Endothelial cell of umbilical vein (primary cell): ENCODE measurements at regions not wholly inside any gene's neighbourhood (a gene's known extent, or its start where the extent isn't known, plus 50 kb on each side); places are given as distances from the start of the nearest gene placed in this dataset.

Experiments used
- BruUV-seq: library from RNA; stranded (reverse); fragments of 400-500 nt; replicated peaks from 2 replicates; lab custom pipeline; 2021; lab: Mats Ljungman, UMichigan
- CTCF ChIA-PET: fragments of 300-600, 350-600 bp; sonication (Branson Sonifier 250); formaldehyde crosslinking; loops from one replicate; lab custom pipeline; 2021; ENCODE audit warnings: antibody characterized with exemption, inconsistent platforms; lab: Charles Lee
- POLR2A ChIA-PET: fragments of 300-600, 350-600 bp; sonication (Branson Sonifier 250); formaldehyde crosslinking; loops from one replicate; lab custom pipeline; 2021; ENCODE audit warnings: antibody characterized with exemption, inconsistent platforms; lab: Charles Lee
- DNase-seq: peaks from one replicate; pipeline ENCODE4 v3.0.0-alpha.2; 2011; ENCODE audit warnings: low read depth, low spot score
- FAIRE-seq: peaks from 2 replicates; lab custom pipeline; 2011; peaks lifted over from hg19 to GRCh38; lab: Jason Lieb, UNC
- H2AFZ ChIP-seq: 2 replicates; pipeline ENCODE4 v1.6.0; 2012; ENCODE audit warnings: low read depth, low read length, control low read depth, inconsistent platforms
- H3K27ac ChIP-seq: 2 replicates; pipeline ENCODE4 v1.5.1; 2011; ENCODE audit warnings: low read depth, mild to moderate bottlenecking, control low read depth, low read length, moderate library complexity; ENCODE audit not compliant: insufficient read depth
- H3K27me3 ChIP-seq, 2 experiments: 2 replicates each; pipeline versions ENCODE4 v1.6.0 to v1.6.1; 2011; ENCODE audit warnings: low read length in 2 of 2, mixed read lengths in 1 of 2; ENCODE audit not compliant: control insufficient read depth in 2 of 2, insufficient read depth in 2 of 2
- H3K36me3 ChIP-seq, 2 experiments: 2 replicates in 1 of 2; 3 replicates in 1 of 2; pipeline ENCODE4 v1.5.1; 2011; ENCODE audit warnings: low read length in 2 of 2, mild to moderate bottlenecking in 1 of 2, moderate library complexity in 1 of 2; ENCODE audit not compliant: control insufficient read depth in 2 of 2, insufficient read depth in 2 of 2; ENCODE audit errors: extremely low read depth in 1 of 2
- H3K4me1 ChIP-seq: 3 replicates; pipeline ENCODE4 v1.5.1; 2011; ENCODE audit warnings: mild to moderate bottlenecking, low read length; ENCODE audit not compliant: control insufficient read depth, insufficient read depth; ENCODE audit errors: extremely low read depth
- H3K4me2 ChIP-seq: 2 replicates; pipeline ENCODE4 v1.6.1; 2011; ENCODE audit warnings: low read length, control low read depth, mixed read lengths; ENCODE audit not compliant: insufficient read depth
- H3K4me3 ChIP-seq, 3 experiments: fragments of 200-600 bp in 1 of 3; sonication (generic), shearing (Covaris generic) in 1 of 3; replicated peaks in 1 of 3; 2 replicates each; pipeline ENCODE4 v1.5.1; 2011 to 2016; ENCODE audit warnings: control low read depth in 3 of 3, low read length in 3 of 3, mild to moderate bottlenecking in 2 of 3, inconsistent platforms in 1 of 3, low read depth in 1 of 3, moderate library complexity in 1 of 3; ENCODE audit not compliant: insufficient read depth in 1 of 3
- H3K79me2 ChIP-seq: 2 replicates; pipeline ENCODE4 v1.6.0; 2012; ENCODE audit warnings: low read length, inconsistent platforms; ENCODE audit not compliant: control insufficient read depth, insufficient read depth
- H3K9ac ChIP-seq: replicated peaks from 2 replicates; pipeline ENCODE3; 2011; ENCODE audit warnings: low read length, control low read depth; ENCODE audit not compliant: insufficient read depth; ENCODE audit errors: extremely low read depth
- H3K9me1 ChIP-seq: replicated peaks from 3 replicates; pipeline ENCODE4 v1.6.0; 2011; ENCODE audit warnings: mild to moderate bottlenecking, low read length; ENCODE audit not compliant: control insufficient read depth, insufficient read depth; ENCODE audit errors: extremely low read depth
- H3K9me3 ChIP-seq: replicated peaks from 2 replicates; pipeline ENCODE4 v1.5.1; 2012; ENCODE audit warnings: low read length, inconsistent platforms; ENCODE audit not compliant: control insufficient read depth, insufficient read depth
- H4K20me1 ChIP-seq: replicated peaks from 2 replicates; pipeline ENCODE3; 2011; ENCODE audit warnings: mild to moderate bottlenecking, low read length; ENCODE audit not compliant: control insufficient read depth, insufficient read depth; ENCODE audit errors: extremely low read depth
- EZH2 ChIP-seq: IDR thresholded peaks from 2 replicates; pipeline ENCODE4 v1.6.1; 2012; ENCODE audit warnings: borderline replicate concordance, low read depth, mild to moderate bottlenecking, moderate library complexity, low read length, inconsistent platforms; ENCODE audit not compliant: severe bottlenecking
- FOS ChIP-seq: IDR thresholded peaks from 2 replicates; pipeline ENCODE4 v1.6.1; 2011; ENCODE audit warnings: mild to moderate bottlenecking, low read length, moderate library complexity, borderline replicate concordance; ENCODE audit not compliant: insufficient read depth
- GATA2 ChIP-seq: IDR thresholded peaks from 2 replicates; pipeline ENCODE4 v1.7.0; 2011; ENCODE audit warnings: low read depth, mild to moderate bottlenecking, moderate library complexity, mixed read lengths, low read length; ENCODE audit not compliant: insufficient read length, insufficient read depth
- JUN ChIP-seq: IDR thresholded peaks from 2 replicates; pipeline ENCODE4 v1.6.1; 2011; ENCODE audit warnings: borderline replicate concordance, low read depth; ENCODE audit not compliant: insufficient read length, insufficient read depth
- MYC ChIP-seq: IDR thresholded peaks from one replicate; pipeline ENCODE4 v1.6.1; 2011; ENCODE audit warnings: mild to moderate bottlenecking, low read depth, low read length
- POLR2A ChIP-seq: IDR thresholded peaks from 2 replicates; pipeline ENCODE4 v1.6.1; 2012; ENCODE audit warnings: low read depth, mild to moderate bottlenecking, control low read depth, low read length
- POLR2AphosphoS5 ChIP-seq: IDR thresholded peaks from 2 replicates; pipeline ENCODE4 v1.6.1; 2012; ENCODE audit warnings: low read depth, mild to moderate bottlenecking, control low read depth, low read length, moderate library complexity; ENCODE audit not compliant: insufficient read depth
- dilution Hi-C: fragments of 300-500 bp; cut with MboI; formaldehyde crosslinking; loops from one replicate; pipeline ENCODE4 v1.15.0; 2019; ENCODE audit warnings: low sequenced_read_pairs; ENCODE audit not compliant: extremely low pct_ligation_motif_present
- intact Hi-C: fragments of 100-400 bp; cut with micrococcal nuclease; formaldehyde crosslinking; loops from one replicate; pipeline ENCODE4 v1.10.0; 2022
- TF ChIP-seq, protein P1 (sequence below): IDR thresholded peaks from 2 replicates; pipeline ENCODE4 v1.6.1; 2011; ENCODE audit not compliant: insufficient read depth, insufficient read length
- TF ChIP-seq, protein P2 (sequence below), 2 donors: IDR thresholded peaks; 1 replicate in 1 of 2; 2 replicates in 1 of 2; pipeline ENCODE4 v1.5.1; 2011; ENCODE audit warnings: low read length in 2 of 2, mild to moderate bottlenecking in 2 of 2, moderate library complexity in 2 of 2, control low read depth in 1 of 2, inconsistent platforms in 1 of 2, low read depth in 1 of 2; ENCODE audit not compliant: insufficient read depth in 1 of 2; ENCODE audit errors: extremely low read depth in 1 of 2

- BruUV-seq, result no TSS peak
- H3K9me1 ChIP-seq, result no peaks in the 10 kb centered on the region
- no peak overlapping the region for H2AFZ ChIP-seq
- no peak overlapping the region for H3K9ac ChIP-seq
- H3K79me2 ChIP-seq, result no peaks in the 10 kb centered on the region
- DNase-seq, result no peak
- H4K20me1 ChIP-seq, result no peaks in the 10 kb centered on the region
- no peaks in the 10 kb centered on the region for H3K27me3 ChIP-seq
- no peak overlapping the region for H3K27ac ChIP-seq
- no peak overlapping the region for H3K4me2 ChIP-seq
- H3K9me3 ChIP-seq, result no peaks in the 10 kb centered on the region
- H3K36me3 ChIP-seq, result no peaks in the 10 kb centered on the region
- no peak overlapping the region for H3K4me3 ChIP-seq
- CTCF ChIA-PET, result no interaction called here
- dilution Hi-C loops (no loop called here), intact Hi-C loops (no loop called here)
- TF ChIP-seq POLR2A (no peak), MYC (no peak), POLR2AphosphoS5 (no peak), GATA2 (no peak), EZH2 (no peak), FOS (no peak), JUN (no peak)
- TF ChIP-seq, protein P1, sequence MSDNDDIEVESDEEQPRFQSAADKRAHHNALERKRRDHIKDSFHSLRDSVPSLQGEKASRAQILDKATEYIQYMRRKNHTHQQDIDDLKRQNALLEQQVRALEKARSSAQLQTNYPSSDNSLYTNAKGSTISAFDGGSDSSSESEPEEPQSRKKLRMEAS, result no peak
- TF ChIP-seq, protein P2, sequence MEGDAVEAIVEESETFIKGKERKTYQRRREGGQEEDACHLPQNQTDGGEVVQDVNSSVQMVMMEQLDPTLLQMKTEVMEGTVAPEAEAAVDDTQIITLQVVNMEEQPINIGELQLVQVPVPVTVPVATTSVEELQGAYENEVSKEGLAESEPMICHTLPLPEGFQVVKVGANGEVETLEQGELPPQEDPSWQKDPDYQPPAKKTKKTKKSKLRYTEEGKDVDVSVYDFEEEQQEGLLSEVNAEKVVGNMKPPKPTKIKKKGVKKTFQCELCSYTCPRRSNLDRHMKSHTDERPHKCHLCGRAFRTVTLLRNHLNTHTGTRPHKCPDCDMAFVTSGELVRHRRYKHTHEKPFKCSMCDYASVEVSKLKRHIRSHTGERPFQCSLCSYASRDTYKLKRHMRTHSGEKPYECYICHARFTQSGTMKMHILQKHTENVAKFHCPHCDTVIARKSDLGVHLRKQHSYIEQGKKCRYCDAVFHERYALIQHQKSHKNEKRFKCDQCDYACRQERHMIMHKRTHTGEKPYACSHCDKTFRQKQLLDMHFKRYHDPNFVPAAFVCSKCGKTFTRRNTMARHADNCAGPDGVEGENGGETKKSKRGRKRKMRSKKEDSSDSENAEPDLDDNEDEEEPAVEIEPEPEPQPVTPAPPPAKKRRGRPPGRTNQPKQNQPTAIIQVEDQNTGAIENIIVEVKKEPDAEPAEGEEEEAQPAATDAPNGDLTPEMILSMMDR (IDR thresholded peaks at IDR 0.05; ENCODE audit: extremely low read depth in 1 of 2, insufficient read depth in 1 of 2, low read depth in 1 of 2, low read length in 2 of 2), result no peak
- POLR2A ChIA-PET, result no interaction called here
- no peaks in the 10 kb centered on the region for H3K4me1 ChIP-seq
- FAIRE-seq, result no peak
Measured at GRCh38 chr4:181970366-181970765, 272.8 kb upstream of the TENM3 start.
